ENCODE measurements at regions not wholly inside any gene's neighbourhood (a gene's known extent, or its start where the extent isn't known, plus 50 kb on each side); places are given as distances from the start of the nearest gene placed in this dataset.

DNA sequence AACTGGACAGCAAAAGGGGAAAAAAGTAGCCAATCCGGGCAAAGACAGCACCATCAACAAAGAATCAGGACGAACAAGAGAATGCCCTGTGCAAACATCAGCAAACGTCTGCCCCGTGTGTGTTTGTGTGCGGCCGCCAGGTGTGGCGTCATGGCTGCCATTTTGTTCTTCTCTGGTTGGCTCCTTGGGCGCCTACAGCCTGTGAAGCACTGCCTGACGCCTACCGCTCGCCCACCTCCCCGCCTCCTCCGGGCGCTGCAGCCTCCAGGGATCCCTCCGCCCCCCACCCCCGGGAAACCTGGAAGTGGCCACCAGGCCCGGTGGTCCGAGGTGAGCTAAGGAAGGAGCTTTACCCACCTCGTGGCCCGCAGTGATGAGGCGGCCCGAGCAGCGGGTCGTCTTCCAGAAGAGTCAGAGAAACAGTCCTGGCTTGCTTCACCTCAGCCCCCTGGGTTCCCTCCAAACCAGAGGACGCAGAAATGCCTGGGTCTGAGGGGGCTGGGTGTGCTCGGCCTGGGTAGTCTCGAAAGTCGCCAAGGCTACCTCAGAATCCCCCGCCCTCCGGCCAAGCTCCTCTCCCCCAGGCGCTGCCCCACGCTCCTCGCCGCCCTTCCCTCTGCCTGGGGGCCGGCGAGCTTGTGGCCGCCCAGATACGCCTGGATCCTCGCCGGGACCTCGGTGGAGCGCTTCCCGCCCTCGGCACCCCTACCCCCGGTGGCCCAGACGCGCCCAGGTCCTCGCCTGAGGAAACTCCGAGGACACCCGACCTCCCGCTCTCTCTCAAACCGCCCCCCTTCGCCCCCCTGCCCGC is 61.8 kb upstream of the IL6 start:
- no peaks in the 10 kb centered on the region for H4K20me1 ChIP-seq (ENCODE audit: control insufficient read depth, extremely low read depth, insufficient read depth, low read length)
- H3K4me1 ChIP-seq (ENCODE audit: control insufficient read depth, extremely low read depth, insufficient read depth, low read length) = peaks cover 11% of the 10 kb centered on the region
- no peak overlapping the region for H3K4me2 ChIP-seq (ENCODE audit: extremely low read depth, insufficient read depth, low read length)
- H2AFZ ChIP-seq (ENCODE audit: low read length) = no peak overlapping the region
- no peaks in the 10 kb centered on the region for H3K79me2 ChIP-seq (ENCODE audit: control insufficient read depth, insufficient read depth, low read length)
- TF ChIP-seq EZH2 (IDR thresholded peaks at IDR 0.05; ENCODE audit: low read length, missing control alignments) = no peak
- TF ChIP-seq, protein P1, sequence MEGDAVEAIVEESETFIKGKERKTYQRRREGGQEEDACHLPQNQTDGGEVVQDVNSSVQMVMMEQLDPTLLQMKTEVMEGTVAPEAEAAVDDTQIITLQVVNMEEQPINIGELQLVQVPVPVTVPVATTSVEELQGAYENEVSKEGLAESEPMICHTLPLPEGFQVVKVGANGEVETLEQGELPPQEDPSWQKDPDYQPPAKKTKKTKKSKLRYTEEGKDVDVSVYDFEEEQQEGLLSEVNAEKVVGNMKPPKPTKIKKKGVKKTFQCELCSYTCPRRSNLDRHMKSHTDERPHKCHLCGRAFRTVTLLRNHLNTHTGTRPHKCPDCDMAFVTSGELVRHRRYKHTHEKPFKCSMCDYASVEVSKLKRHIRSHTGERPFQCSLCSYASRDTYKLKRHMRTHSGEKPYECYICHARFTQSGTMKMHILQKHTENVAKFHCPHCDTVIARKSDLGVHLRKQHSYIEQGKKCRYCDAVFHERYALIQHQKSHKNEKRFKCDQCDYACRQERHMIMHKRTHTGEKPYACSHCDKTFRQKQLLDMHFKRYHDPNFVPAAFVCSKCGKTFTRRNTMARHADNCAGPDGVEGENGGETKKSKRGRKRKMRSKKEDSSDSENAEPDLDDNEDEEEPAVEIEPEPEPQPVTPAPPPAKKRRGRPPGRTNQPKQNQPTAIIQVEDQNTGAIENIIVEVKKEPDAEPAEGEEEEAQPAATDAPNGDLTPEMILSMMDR (conservative IDR thresholded peaks at IDR 0.05 in 1 of 2, IDR thresholded peaks at IDR 0.05 in 1 of 2; ENCODE audit: low read depth in 1 of 2, low read length in 2 of 2) = no peak
- no peak overlapping the region for H3K27ac ChIP-seq (ENCODE audit: insufficient read depth, low read length)
- H3K27me3 ChIP-seq (ENCODE audit: control insufficient read depth, insufficient read depth, low read length) = no peaks in the 10 kb centered on the region
- no peak overlapping the region for H3K9ac ChIP-seq (ENCODE audit: insufficient read depth, low read length)
- no peak overlapping the region for H3K4me3 ChIP-seq (replicated peaks in 1 of 4; ENCODE audit: control extremely low read depth in 1 of 4, insufficient read depth in 1 of 4, low read depth in 3 of 4, low read length in 4 of 4)
- no peaks in the 10 kb centered on the region for H3K9me3 ChIP-seq (ENCODE audit: control insufficient read depth, insufficient read depth, low read depth, low read length)
- DNase-seq (ENCODE audit: low read depth in 2 of 2) = no peak
- H3K36me3 ChIP-seq (ENCODE audit: control insufficient read depth, insufficient read depth, low read length) = no peaks in the 10 kb centered on the region

DNA sequence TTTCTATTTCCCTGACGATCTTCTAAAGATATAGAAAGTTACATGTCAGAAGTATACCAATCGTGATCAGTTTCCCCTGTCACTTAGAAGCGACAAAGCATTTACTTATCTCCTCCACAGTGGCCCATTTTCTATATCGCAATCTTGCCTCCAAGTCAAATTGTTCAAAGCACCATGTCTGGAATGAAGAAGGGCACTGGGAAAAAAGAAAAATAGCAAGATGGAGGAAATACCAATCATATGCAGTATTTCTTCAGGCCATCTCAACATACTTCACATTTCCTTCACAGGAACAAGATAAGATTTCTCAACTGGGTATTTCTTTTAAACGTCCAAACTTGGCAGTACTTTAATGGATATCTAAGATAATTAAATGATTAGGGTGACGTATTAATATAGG is 63.3 kb upstream of the IL6 start:
- Histone ChIP-seq H3K4me1 (ENCODE audit: control insufficient read depth, extremely low read depth, insufficient read depth, low read length) (peaks cover 11% of the 10 kb centered on the region), H3K36me3 (ENCODE audit: control insufficient read depth, insufficient read depth, low read length) (no peaks in the 10 kb centered on the region), H3K27ac (ENCODE audit: insufficient read depth, low read length) (no peak overlapping the region), H2AFZ (ENCODE audit: low read length) (no peak overlapping the region), H3K79me2 (ENCODE audit: control insufficient read depth, insufficient read depth, low read length) (no peaks in the 10 kb centered on the region), H3K9me3 (ENCODE audit: control insufficient read depth, insufficient read depth, low read depth, low read length) (no peaks in the 10 kb centered on the region), H3K4me2 (ENCODE audit: extremely low read depth, insufficient read depth, low read length) (no peak overlapping the region), H3K9ac (ENCODE audit: insufficient read depth, low read length) (no peak overlapping the region), H3K27me3 (ENCODE audit: control insufficient read depth, insufficient read depth, low read length) (no peaks in the 10 kb centered on the region), H3K4me3 (replicated peaks in 1 of 4; ENCODE audit: control extremely low read depth in 1 of 4, insufficient read depth in 1 of 4, low read depth in 3 of 4, low read length in 4 of 4) (no peak overlapping the region), H4K20me1 (ENCODE audit: control insufficient read depth, extremely low read depth, insufficient read depth, low read length) (no peaks in the 10 kb centered on the region)
- no peak for TF ChIP-seq EZH2 (IDR thresholded peaks at IDR 0.05; ENCODE audit: low read length, missing control alignments)
- TF ChIP-seq, protein P1 (conservative IDR thresholded peaks at IDR 0.05 in 1 of 2, IDR thresholded peaks at IDR 0.05 in 1 of 2; ENCODE audit: low read depth in 1 of 2, low read length in 2 of 2) = no peak
- peak; percentile 25 to 40 for DNase-seq (ENCODE audit: low read depth in 2 of 2)

DNA sequence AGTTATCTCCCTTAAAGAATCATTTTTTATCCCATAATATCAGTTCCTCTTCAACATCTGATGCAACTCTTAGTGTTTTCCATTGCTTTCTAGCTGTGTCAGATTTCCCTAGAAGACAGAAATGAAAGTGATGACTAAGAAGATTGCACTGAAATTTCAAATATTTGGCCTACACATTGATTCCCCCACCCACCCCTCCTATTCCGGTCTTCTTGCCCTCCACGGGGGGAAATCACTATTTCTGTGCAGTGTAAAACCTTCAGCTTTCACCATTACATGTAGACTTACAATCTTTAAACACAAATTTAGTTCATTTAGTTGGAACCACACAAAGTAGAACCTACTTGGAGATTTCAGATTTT is 63.7 kb upstream of the IL6 start:
- no peaks in the 10 kb centered on the region for H3K9me3 ChIP-seq (ENCODE audit: control insufficient read depth, insufficient read depth, low read depth, low read length)
- H3K4me1 ChIP-seq (ENCODE audit: control insufficient read depth, extremely low read depth, insufficient read depth, low read length) = peaks cover 11% of the 10 kb centered on the region
- TF ChIP-seq, protein P1 (conservative IDR thresholded peaks at IDR 0.05 in 1 of 2, IDR thresholded peaks at IDR 0.05 in 1 of 2; ENCODE audit: low read depth in 1 of 2, low read length in 2 of 2) = no peak
- TF ChIP-seq EZH2 (IDR thresholded peaks at IDR 0.05; ENCODE audit: low read length, missing control alignments) = no peak
- H3K4me2 ChIP-seq (ENCODE audit: extremely low read depth, insufficient read depth, low read length) = no peak overlapping the region
- no peaks in the 10 kb centered on the region for H3K36me3 ChIP-seq (ENCODE audit: control insufficient read depth, insufficient read depth, low read length)
- no peak overlapping the region for H3K27ac ChIP-seq (ENCODE audit: insufficient read depth, low read length)
- no peaks in the 10 kb centered on the region for H3K27me3 ChIP-seq (ENCODE audit: control insufficient read depth, insufficient read depth, low read length)
- DNase-seq (ENCODE audit: low read depth in 2 of 2) = peak; percentile 73 to 88
- no peaks in the 10 kb centered on the region for H4K20me1 ChIP-seq (ENCODE audit: control insufficient read depth, extremely low read depth, insufficient read depth, low read length)
- no peak overlapping the region for H3K9ac ChIP-seq (ENCODE audit: insufficient read depth, low read length)
- H3K4me3 ChIP-seq (replicated peaks in 1 of 4; ENCODE audit: control extremely low read depth in 1 of 4, insufficient read depth in 1 of 4, low read depth in 3 of 4, low read length in 4 of 4) = no peak overlapping the region
- no peak overlapping the region for H2AFZ ChIP-seq (ENCODE audit: low read length)
- no peaks in the 10 kb centered on the region for H3K79me2 ChIP-seq (ENCODE audit: control insufficient read depth, insufficient read depth, low read length)
